IMR-90 (cell line): ENCODE measurements at regions not wholly inside any gene's neighbourhood (a gene's known extent, or its start where the extent isn't known, plus 50 kb on each side); places are given as distances from the start of the nearest gene placed in this dataset.

ENCODE experiments used
- ATAC-seq: fragments of 200-7000 bp; cut with Tn5 transposase; 2 replicates; pipeline ENCODE4 v1.9.1; 2020; ENCODE audit warnings: low read depth, mild to moderate bottlenecking, moderate library complexity
- BruUV-seq: library from RNA; stranded (reverse); fragments of 400-500 nt; replicated peaks from 2 replicates; lab custom pipeline; 2021; lab: Mats Ljungman, UMichigan
- CTCF ChIA-PET: fragments of 300-600 bp; formaldehyde crosslinking; extraction: SDS; loops from one replicate; lab custom pipeline; 2021; ENCODE audit warnings: antibody characterized with exemption; lab: Yijun Ruan, JAX
- POLR2A ChIA-PET: fragments of 300-600 bp; sonication (Branson Sonifier 250); formaldehyde crosslinking; loops from one replicate; lab custom pipeline; 2022; ENCODE audit warnings: antibody characterized with exemption; ENCODE audit not compliant: unreplicated experiment; lab: Charles Lee
- DNase-seq: peaks from one replicate; pipeline ENCODE4 v3.0.0; 2013
- H2AFZ ChIP-seq: replicated peaks from 2 replicates; pipeline ENCODE3; 2013; ENCODE audit warnings: low read length, mild to moderate bottlenecking; ENCODE audit not compliant: poor library complexity
- H2AK5ac ChIP-seq: 2 replicates; pipeline ENCODE4 v1.6.1; 2013; ENCODE audit warnings: low read depth, low read length, inconsistent platforms
- H2AK9ac ChIP-seq: replicated peaks from 2 replicates; pipeline ENCODE3; 2013; ENCODE audit warnings: mild to moderate bottlenecking, low read depth, low read length, moderate library complexity; ENCODE audit not compliant: poor library complexity
- H2BK120ac ChIP-seq: 2 replicates; pipeline ENCODE4 v1.6.1; 2013; ENCODE audit warnings: low read depth, low read length, inconsistent platforms
- H2BK15ac ChIP-seq: 3 replicates; pipeline ENCODE4 v1.6.1; 2013; ENCODE audit warnings: low read depth, low read length, inconsistent platforms
- H2BK20ac ChIP-seq: 2 replicates; pipeline ENCODE4 v1.6.1; 2013; ENCODE audit warnings: low read depth, mild to moderate bottlenecking, inconsistent platforms, low read length, moderate library complexity
- H2BK5ac ChIP-seq: 2 replicates; pipeline ENCODE4 v1.6.1; 2013; ENCODE audit warnings: mild to moderate bottlenecking, low read depth, low read length, inconsistent platforms; ENCODE audit not compliant: poor library complexity, severe bottlenecking
- H3K14ac ChIP-seq: replicated peaks from 2 replicates; pipeline ENCODE4 v1.6.1; 2013; ENCODE audit warnings: low read depth, low read length, inconsistent platforms
- H3K18ac ChIP-seq: 2 replicates; pipeline ENCODE4 v1.6.1; 2013; ENCODE audit warnings: low read depth, low read length, control low read depth
- H3K23ac ChIP-seq: 2 replicates; pipeline ENCODE4 v1.6.1; 2013; ENCODE audit warnings: low read depth, low read length, inconsistent platforms
- H3K27ac ChIP-seq: 2 replicates; pipeline ENCODE4 v1.5.1; 2013; ENCODE audit warnings: mild to moderate bottlenecking, control low read depth, low read length; ENCODE audit not compliant: insufficient read depth
- H3K27me3 ChIP-seq: 2 replicates; pipeline ENCODE4 v1.6.1; 2013; ENCODE audit warnings: low read length; ENCODE audit not compliant: control insufficient read depth, insufficient read depth
- H3K36me3 ChIP-seq: 2 replicates; pipeline ENCODE4 v1.6.1; 2013; ENCODE audit warnings: low read length, mixed read lengths; ENCODE audit not compliant: control insufficient read depth, insufficient read depth
- H3K4ac ChIP-seq: 2 replicates; pipeline ENCODE4 v1.6.1; 2013; ENCODE audit warnings: low read depth, low read length, inconsistent platforms
- H3K4me1 ChIP-seq: 2 replicates; pipeline ENCODE4 v1.6.1; 2013; ENCODE audit warnings: low read length, mixed read lengths; ENCODE audit not compliant: control insufficient read depth, insufficient read depth
- H3K4me2 ChIP-seq: 2 replicates; pipeline ENCODE4 v1.6.1; 2013; ENCODE audit warnings: low read depth, mild to moderate bottlenecking, control low read depth, low read length, moderate library complexity
- H3K4me3 ChIP-seq: 2 replicates; pipeline ENCODE4 v1.5.1; 2013; ENCODE audit warnings: low read depth, mild to moderate bottlenecking, control low read depth, low read length, moderate library complexity; ENCODE audit not compliant: insufficient read depth
- H3K56ac ChIP-seq: 2 replicates; pipeline ENCODE4 v1.6.1; 2013; ENCODE audit warnings: low read length, inconsistent platforms; ENCODE audit not compliant: insufficient read depth; ENCODE audit errors: extremely low read depth
- H3K79me1 ChIP-seq, 2 experiments: 2 replicates each; pipeline ENCODE4 v1.6.1; 2013; ENCODE audit warnings: low read length in 2 of 2, inconsistent platforms in 1 of 2, low read depth in 1 of 2
- H3K9ac ChIP-seq: 2 replicates; pipeline ENCODE4 v1.6.1; 2013; ENCODE audit warnings: low read depth, low read length, control low read depth
- H3K9me1 ChIP-seq: 2 replicates; pipeline ENCODE4 v1.6.1; 2013; ENCODE audit warnings: low read length, inconsistent platforms; ENCODE audit not compliant: insufficient read depth
- H3K9me3 ChIP-seq: 2 replicates; pipeline ENCODE4 v1.6.1; 2013; ENCODE audit warnings: low read length; ENCODE audit not compliant: control insufficient read depth, insufficient read depth
- H4K20me1 ChIP-seq: 2 replicates; pipeline ENCODE4 v1.6.1; 2013; ENCODE audit warnings: low read length, inconsistent platforms; ENCODE audit not compliant: insufficient read depth
- H4K5ac ChIP-seq: 2 replicates; pipeline ENCODE4 v1.6.1; 2013; ENCODE audit warnings: mild to moderate bottlenecking, low read depth, low read length, control low read depth
- H4K8ac ChIP-seq, 2 experiments: 2 replicates each; pipeline ENCODE4 v1.6.1; 2013; ENCODE audit warnings: low read depth in 2 of 2, low read length in 2 of 2, control low read depth in 1 of 2, inconsistent platforms in 1 of 2
- H4K91ac ChIP-seq: 2 replicates; pipeline ENCODE4 v1.6.1; 2013; ENCODE audit warnings: low read depth, low read length, inconsistent platforms; ENCODE audit not compliant: insufficient read depth
- MAFK ChIP-seq: IDR thresholded peaks from 2 replicates; pipeline ENCODE4 v1.6.1; 2012; ENCODE audit warnings: low read depth, low read length, improper control_type of control experiment
- RFX5 ChIP-seq: IDR thresholded peaks from 2 replicates; pipeline ENCODE4 v1.8.0; 2012; ENCODE audit warnings: low read depth, mild to moderate bottlenecking, low read length, moderate library complexity
- WGBS, 2 experiments: methylation state at CpG; one replicate each; pipeline versions ENCODE4 v1.1.5 to v1.1.7; 2013; ENCODE audit warnings: missing lambda C conversion rate in 2 of 2; ENCODE audit not compliant: insufficient read length in 1 of 2; ENCODE audit errors: extremely low coverage in 2 of 2; 5-methylcytosine and 5-hydroxymethylcytosine counted together
- dilution Hi-C: fragments of 300-500 bp; cut with HindIII; formaldehyde crosslinking; loops from one replicate; pipeline ENCODE4 v1.14.3; 2018; ENCODE audit warnings: low sequenced_read_pairs; ENCODE audit not compliant: unreplicated experiment
- in situ Hi-C: fragments of 300-500 bp; cut with MboI; formaldehyde crosslinking; loops from 3 replicates; pipeline ENCODE4 v1.14.3; 2019; ENCODE audit warnings: low sequenced_read_pairs, inconsistent platforms, mixed read lengths
- intact Hi-C: fragments of 100-400 bp; cut with micrococcal nuclease; formaldehyde crosslinking; loops from 2 replicates; pipeline ENCODE4 v1.10.0; 2022

DNA sequence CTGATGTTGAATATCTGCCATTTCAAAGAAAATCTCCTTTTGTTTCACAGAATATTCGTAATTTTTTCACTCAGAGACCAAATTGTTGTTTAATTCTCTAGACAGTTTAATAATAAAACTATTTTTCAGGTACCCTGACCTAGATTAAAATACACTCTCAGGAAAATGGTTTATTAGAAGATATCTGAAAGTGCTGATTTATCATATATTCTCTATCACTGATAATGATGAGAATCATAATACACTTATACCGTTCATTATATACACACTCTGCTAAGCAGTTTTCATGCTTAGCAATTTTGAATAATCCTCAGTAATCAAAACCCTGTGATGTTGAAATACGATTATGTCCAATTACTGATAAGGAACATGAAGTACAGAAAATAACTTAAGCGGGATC is 772.9 kb upstream of the CRIM1 start:
- H2BK5ac ChIP-seq, result no peak overlapping the region
- H3K9me3 ChIP-seq, result peaks cover 8% of the 10 kb centered on the region
- no peak overlapping the region for H3K56ac ChIP-seq
- no peaks in the 10 kb centered on the region for H3K4me1 ChIP-seq
- no peak overlapping the region for H2BK15ac ChIP-seq
- no peak overlapping the region for H2AFZ ChIP-seq
- ChIA-PET POLR2A (no interaction called here), CTCF (no interaction called here)
- H3K36me3 ChIP-seq, result no peaks in the 10 kb centered on the region
- no peak overlapping the region for H4K5ac ChIP-seq
- ATAC-seq (no peak), DNase-seq (no peak)
- H3K27me3 ChIP-seq, result no peaks in the 10 kb centered on the region
- no peaks in the 10 kb centered on the region for H4K20me1 ChIP-seq
- no peak overlapping the region for H2BK120ac ChIP-seq
- no peak overlapping the region for H3K27ac ChIP-seq
- no peak for TF ChIP-seq RFX5
- peak; percentile 26; the same call in 1 of the 2 replicates for TF ChIP-seq MAFK
- no peak overlapping the region for H3K18ac ChIP-seq
- H3K79me1 ChIP-seq, result no peaks in the 10 kb centered on the region
- no peak overlapping the region for H3K4ac ChIP-seq
- H3K9me1 ChIP-seq, result no peaks in the 10 kb centered on the region
- no peak overlapping the region for H3K4me2 ChIP-seq
- H4K91ac ChIP-seq, result no peak overlapping the region
- no peak overlapping the region for H3K23ac ChIP-seq
- BruUV-seq, result no TSS peak
- H2AK5ac ChIP-seq, result no peak overlapping the region
- H4K8ac ChIP-seq, result no peak overlapping the region
- in situ Hi-C loops (no loop called here), dilution Hi-C loops (no loop called here), intact Hi-C loops (no loop called here)
- no peak overlapping the region for H3K9ac ChIP-seq
- no peak overlapping the region for H3K14ac ChIP-seq
- no peak overlapping the region for H2AK9ac ChIP-seq
- H2BK20ac ChIP-seq, result no peak overlapping the region
- H3K4me3 ChIP-seq, result no peak overlapping the region
- no CpG with 5 or more reads among the region's 4 CpGs for WGBS, 2 experiments
